HUES64 (cell line): ENCODE measurements at regions not wholly inside any gene's neighbourhood (a gene's known extent, or its start where the extent isn't known, plus 50 kb on each side); places are given as distances from the start of the nearest gene placed in this dataset.
"Not testable (repeated sequence)": the region's sequence is repeated elsewhere in the genome, so short reads cannot be mapped to it uniquely, and the experiment has no call there.

Source experiments
- H3K27ac ChIP-seq: 2 replicates; pipeline ENCODE4 v1.7.0; 2013; ENCODE audit warnings: low read depth, low read length, inconsistent platforms
- H3K27me3 ChIP-seq: 2 replicates; pipeline ENCODE4 v1.6.1; 2013; ENCODE audit warnings: mild to moderate bottlenecking, low read length; ENCODE audit not compliant: insufficient read depth
- H3K36me3 ChIP-seq: 2 replicates; pipeline ENCODE4 v1.6.1; 2013; ENCODE audit warnings: mild to moderate bottlenecking, low read length; ENCODE audit not compliant: insufficient read depth
- H3K4me1 ChIP-seq: 2 replicates; pipeline ENCODE4 v1.6.1; 2013; ENCODE audit warnings: mild to moderate bottlenecking, low read length, moderate library complexity; ENCODE audit not compliant: insufficient read depth
- H3K4me3 ChIP-seq: 2 replicates; pipeline ENCODE4 v1.5.1; 2013; ENCODE audit warnings: mild to moderate bottlenecking, low read length, moderate library complexity
- H3K9ac ChIP-seq: 2 replicates; pipeline ENCODE4 v1.6.1; 2013; ENCODE audit warnings: mild to moderate bottlenecking, low read depth, low read length
- H3K9me3 ChIP-seq: 2 replicates; pipeline ENCODE4 v1.6.1; 2013; ENCODE audit warnings: low read depth, low read length; ENCODE audit not compliant: insufficient read depth
- WGBS: fragments of 150-250, 120-280 bp; methylation state at CpG from one replicate; pipeline ENCODE4 v1.1.7; 2013; ENCODE audit warnings: missing lambda C conversion rate; 5-methylcytosine and 5-hydroxymethylcytosine counted together

GRCh38 chr6:9040718-9041117 is 605.4 kb upstream of the SLC35B3 start:
- no peak overlapping the region for H3K27ac ChIP-seq
- 96% methylated on average over 36 of the region's 36 CpGs for WGBS
- H3K4me3 ChIP-seq, result no peak overlapping the region
- H3K27me3 ChIP-seq, result no peaks in the 10 kb centered on the region
- H3K36me3 ChIP-seq, result no peaks in the 10 kb centered on the region
- H3K9ac ChIP-seq, result no peak overlapping the region
- peaks cover 5% of the 10 kb centered on the region; the same call in 1 of the 2 replicates for H3K9me3 ChIP-seq
- H3K4me1 ChIP-seq, result no peaks in the 10 kb centered on the region

- H3K9ac ChIP-seq, result no peak overlapping the region
- no peaks in the 10 kb centered on the region for H3K27me3 ChIP-seq
- H3K36me3 ChIP-seq, result no peaks in the 10 kb centered on the region
- no peak overlapping the region for H3K27ac ChIP-seq
- H3K4me3 ChIP-seq, result no peak overlapping the region
- no peaks in the 10 kb centered on the region for H3K4me1 ChIP-seq
- peaks cover 5% of the 10 kb centered on the region; the same call in 1 of the 2 replicates for H3K9me3 ChIP-seq
- 96% methylated on average over 6 of the region's 6 CpGs for WGBS
Measured at GRCh38 chr6:9039258-9039657, 603.9 kb upstream of the SLC35B3 start.

- no peaks in the 10 kb centered on the region for H3K9me3 ChIP-seq
- no peak overlapping the region for H3K4me3 ChIP-seq
- H3K27me3 ChIP-seq, result no peaks in the 10 kb centered on the region
- no peak overlapping the region for H3K9ac ChIP-seq
- H3K36me3 ChIP-seq, result no peaks in the 10 kb centered on the region
- H3K27ac ChIP-seq, result no peak overlapping the region
- no peaks in the 10 kb centered on the region for H3K4me1 ChIP-seq
- 100% methylated on average over 1 of the region's 1 CpG for WGBS
Measured at GRCh38 chr6:9028086-9028485, 592.7 kb upstream of the SLC35B3 start.

DNA sequence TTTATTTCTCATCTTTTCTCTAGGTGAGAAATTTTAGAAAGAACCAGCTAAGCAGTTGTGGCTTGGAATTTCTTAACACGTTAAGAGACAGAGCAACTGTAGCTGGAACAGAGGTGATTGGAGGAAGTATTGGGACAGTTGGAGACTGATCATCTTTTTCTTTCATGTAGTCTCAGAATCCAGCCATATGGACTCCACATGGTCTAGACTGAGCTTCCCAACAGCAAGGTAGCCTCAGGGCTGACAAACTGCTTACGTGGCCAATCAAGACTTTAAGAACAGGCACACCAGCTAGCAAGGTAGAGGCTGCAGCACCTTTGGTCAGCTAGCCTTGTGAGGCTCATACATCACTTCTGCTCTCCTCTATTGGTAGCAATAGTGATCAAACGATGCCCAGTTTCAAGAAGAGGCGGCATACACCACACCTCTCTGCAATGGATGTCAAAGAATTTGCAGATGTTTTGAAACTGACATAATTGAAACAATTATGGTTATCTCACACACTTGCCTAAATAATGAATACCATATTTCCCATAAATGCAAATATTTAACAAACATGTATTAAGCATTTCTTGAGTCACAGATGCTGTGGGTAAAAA is 590.5 kb upstream of the SLC35B3 start:
- H3K27ac ChIP-seq, result no peak overlapping the region
- no peak overlapping the region for H3K9ac ChIP-seq
- no peaks in the 10 kb centered on the region for H3K4me1 ChIP-seq
- H3K4me3 ChIP-seq, result no peak overlapping the region
- no peaks in the 10 kb centered on the region for H3K9me3 ChIP-seq
- 89% methylated on average over 4 of the region's 4 CpGs for WGBS
- H3K36me3 ChIP-seq, result no peaks in the 10 kb centered on the region
- no peaks in the 10 kb centered on the region for H3K27me3 ChIP-seq

GRCh38 chr6:9025228-9025627 is 589.9 kb upstream of the SLC35B3 start:
- Histone ChIP-seq H3K27me3 (no peaks in the 10 kb centered on the region), H3K4me3 (no peak overlapping the region), H3K9me3 (no peaks in the 10 kb centered on the region), H3K27ac (no peak overlapping the region), H3K36me3 (no peaks in the 10 kb centered on the region), H3K4me1 (no peaks in the 10 kb centered on the region), H3K9ac (no peak overlapping the region)
- WGBS, result 94% methylated on average over 13 of the region's 13 CpGs

DNA sequence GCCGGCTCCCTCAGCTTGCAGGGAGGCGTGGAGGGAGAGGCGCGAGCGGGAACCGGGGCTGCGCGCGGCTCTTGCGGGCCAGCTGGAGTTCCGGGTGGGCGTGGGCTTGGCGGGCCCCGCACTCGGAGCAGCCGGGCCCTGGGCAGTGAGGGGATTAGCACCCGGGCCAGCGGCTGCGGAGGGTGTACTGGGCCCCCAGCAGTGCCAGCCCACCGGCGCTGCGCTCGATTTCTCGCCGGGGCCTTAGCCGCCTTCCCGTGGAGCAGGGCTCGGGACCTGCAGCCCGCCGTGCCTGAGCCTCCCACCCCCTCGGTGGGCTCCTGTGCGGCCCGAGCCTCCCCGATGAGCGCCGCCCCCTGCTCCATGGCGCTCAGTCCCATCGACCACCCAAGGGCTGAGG is 588.9 kb upstream of the SLC35B3 start:
- not testable (repeated sequence) for H3K27ac ChIP-seq, H3K4me3 ChIP-seq, H3K9ac ChIP-seq, H3K4me1 ChIP-seq, H3K9me3 ChIP-seq, H3K27me3 ChIP-seq, H3K36me3 ChIP-seq
- 96% methylated on average over 38 of the region's 38 CpGs for WGBS

DNA sequence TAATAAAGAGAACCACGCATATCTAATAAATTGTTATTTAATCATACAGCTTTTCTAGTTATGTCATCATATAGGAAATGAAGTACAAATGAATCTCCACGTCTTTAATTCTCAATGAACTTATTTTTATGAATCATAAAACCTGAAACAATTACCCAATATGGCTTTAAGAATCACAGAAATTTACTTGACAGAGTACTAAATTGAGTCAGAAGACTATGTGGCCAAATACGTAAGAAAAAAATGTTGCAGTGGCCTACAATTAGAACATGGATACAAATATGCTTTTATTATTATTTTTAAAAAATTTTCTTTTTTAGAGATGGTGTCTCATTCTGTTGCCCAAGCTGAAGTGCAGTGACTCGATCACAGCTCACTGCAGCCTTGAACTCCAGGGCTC is 584.7 kb upstream of the SLC35B3 start:
- H3K4me3 ChIP-seq, result no peak overlapping the region
- 90% methylated on average over 2 of the region's 4 CpGs for WGBS
- H3K36me3 ChIP-seq, result no peaks in the 10 kb centered on the region
- no peak overlapping the region for H3K9ac ChIP-seq
- no peaks in the 10 kb centered on the region; the same call in 1 of the 2 replicates for H3K4me1 ChIP-seq
- H3K27me3 ChIP-seq, result no peaks in the 10 kb centered on the region
- no peaks in the 10 kb centered on the region for H3K9me3 ChIP-seq
- no peak overlapping the region for H3K27ac ChIP-seq

DNA sequence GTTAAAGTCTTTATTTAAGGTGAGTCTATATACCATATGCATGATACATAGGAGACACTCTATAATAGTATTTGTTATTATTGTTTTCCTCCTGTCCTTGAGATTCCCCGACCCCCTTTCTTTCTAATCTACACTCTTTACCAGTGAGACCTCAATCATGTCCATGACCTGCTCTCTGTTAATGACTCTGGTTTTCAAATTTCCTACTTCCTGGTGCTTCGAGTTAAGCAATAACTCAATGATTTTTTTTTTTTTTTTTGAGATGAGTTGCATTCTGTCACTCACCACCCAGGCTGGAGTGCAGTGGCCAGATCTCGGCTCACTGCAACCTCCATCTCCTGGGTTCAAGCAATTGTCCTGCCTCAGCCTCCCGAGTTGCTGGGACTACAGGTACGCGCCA is 574.6 kb upstream of the SLC35B3 start:
- Histone ChIP-seq H3K9me3 (no peaks in the 10 kb centered on the region), H3K4me3 (no peak overlapping the region), H3K27me3 (no peaks in the 10 kb centered on the region), H3K4me1 (no peaks in the 10 kb centered on the region), H3K9ac (no peak overlapping the region), H3K36me3 (no peaks in the 10 kb centered on the region), H3K27ac (no peak overlapping the region)
- WGBS, result 93% methylated on average over 6 of the region's 6 CpGs

DNA sequence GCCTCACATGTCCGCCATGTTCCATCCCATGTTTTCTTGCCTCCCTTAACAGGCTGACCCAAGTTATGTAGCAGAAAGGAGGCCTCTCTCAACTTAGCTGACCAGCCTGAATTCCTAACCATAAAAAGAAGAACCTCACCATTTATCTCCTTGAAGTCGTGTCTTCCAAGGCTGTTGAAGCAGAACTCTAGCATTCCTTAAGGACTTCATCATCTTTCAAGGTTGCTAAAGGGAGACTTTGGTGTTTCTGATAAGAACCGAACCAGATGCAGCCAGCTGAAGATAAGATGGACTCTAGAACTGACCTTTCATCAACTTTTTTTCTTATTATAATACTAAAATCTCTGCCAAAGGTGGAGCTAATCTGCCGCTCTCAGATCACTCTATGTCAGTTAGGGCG is 571.7 kb upstream of the SLC35B3 start:
- H3K4me1 ChIP-seq, result no peaks in the 10 kb centered on the region
- WGBS, result 92% methylated on average over 5 of the region's 5 CpGs
- no peak overlapping the region for H3K4me3 ChIP-seq
- H3K9me3 ChIP-seq, result no peaks in the 10 kb centered on the region
- H3K36me3 ChIP-seq, result no peaks in the 10 kb centered on the region
- no peak overlapping the region for H3K9ac ChIP-seq
- no peak overlapping the region for H3K27ac ChIP-seq
- H3K27me3 ChIP-seq, result no peaks in the 10 kb centered on the region

DNA sequence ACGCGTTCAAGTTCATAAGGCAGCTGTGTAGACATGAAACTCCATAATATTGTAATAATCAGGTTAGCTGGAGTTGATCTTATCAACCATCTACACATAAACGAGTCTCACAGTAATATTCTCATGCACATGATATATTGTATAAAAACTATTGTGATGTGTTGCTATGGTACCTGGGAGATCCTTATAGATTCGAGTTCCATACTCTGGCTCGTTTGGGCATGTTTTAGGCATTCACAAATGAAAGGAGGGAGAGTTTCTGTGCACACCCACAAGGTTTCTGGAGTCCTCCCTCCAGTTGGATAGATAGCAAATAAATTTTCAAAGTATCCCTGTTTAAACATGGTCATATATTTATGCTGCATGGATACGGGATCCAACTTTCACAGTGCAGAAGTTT is 567.5 kb upstream of the SLC35B3 start:
- Histone ChIP-seq H3K9me3 (no peaks in the 10 kb centered on the region), H3K36me3 (no peaks in the 10 kb centered on the region), H3K9ac (no peak overlapping the region), H3K4me1 (no peaks in the 10 kb centered on the region), H3K4me3 (no peak overlapping the region), H3K27me3 (no peaks in the 10 kb centered on the region), H3K27ac (no peak overlapping the region)
- WGBS, result 89% methylated on average over 3 of the region's 6 CpGs

DNA sequence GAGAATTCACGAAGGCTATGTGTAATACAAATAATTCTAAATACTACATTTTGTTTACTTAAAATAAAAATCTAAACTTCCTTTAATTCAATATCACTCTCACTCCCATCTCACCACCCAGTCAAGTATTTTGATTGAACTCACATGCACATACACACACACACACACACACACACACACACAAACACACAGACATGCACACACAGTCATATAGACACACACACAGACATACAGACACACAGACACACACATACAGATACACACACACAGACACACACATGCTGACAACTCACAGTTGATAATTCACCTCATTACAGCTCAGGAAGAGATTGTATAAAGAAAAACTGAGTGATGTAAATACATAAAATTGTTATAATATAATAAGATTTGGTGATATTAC is 559.8 kb upstream of the SLC35B3 start:
- peaks cover 6% of the 10 kb centered on the region for H3K4me1 ChIP-seq
- no peaks in the 10 kb centered on the region for H3K27me3 ChIP-seq
- no peak overlapping the region for H3K27ac ChIP-seq
- H3K9me3 ChIP-seq, result no peaks in the 10 kb centered on the region
- H3K4me3 ChIP-seq, result no peak overlapping the region
- no CpG with 5 or more reads among the region's 1 CpG for WGBS
- no peaks in the 10 kb centered on the region for H3K36me3 ChIP-seq
- H3K9ac ChIP-seq, result no peak overlapping the region

DNA sequence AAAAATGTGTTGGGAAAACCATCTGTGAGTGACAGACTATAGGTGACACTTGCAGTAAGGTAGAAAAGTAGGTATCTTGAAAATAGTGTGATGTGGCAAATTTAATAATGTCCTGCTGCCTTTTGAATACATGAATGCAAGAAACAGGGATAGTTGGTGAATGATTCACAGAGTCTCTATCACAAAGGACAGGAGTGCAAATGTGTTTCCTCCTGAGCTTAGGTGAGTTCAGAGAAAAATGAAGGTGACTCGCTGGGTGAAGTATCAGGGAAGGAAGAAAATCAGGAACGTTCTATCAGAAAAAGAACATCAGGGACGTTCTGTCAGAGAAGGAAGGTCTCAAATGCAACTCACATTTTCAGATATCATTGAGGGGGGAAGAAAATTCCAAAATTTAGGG is 557.8 kb upstream of the SLC35B3 start:
- no peak overlapping the region for H3K4me3 ChIP-seq
- H3K9ac ChIP-seq, result no peak overlapping the region
- WGBS, result 82% methylated on average over 3 of the region's 3 CpGs
- no peaks in the 10 kb centered on the region for H3K27me3 ChIP-seq
- H3K36me3 ChIP-seq, result no peaks in the 10 kb centered on the region
- H3K27ac ChIP-seq, result no peak overlapping the region
- peaks cover 6% of the 10 kb centered on the region for H3K4me1 ChIP-seq
- H3K9me3 ChIP-seq, result no peaks in the 10 kb centered on the region
